ENCODE measurements at regions not wholly inside any gene's neighbourhood (a gene's known extent, or its start where the extent isn't known, plus 50 kb on each side); places are given as distances from the start of the nearest gene placed in this dataset.

DNA sequence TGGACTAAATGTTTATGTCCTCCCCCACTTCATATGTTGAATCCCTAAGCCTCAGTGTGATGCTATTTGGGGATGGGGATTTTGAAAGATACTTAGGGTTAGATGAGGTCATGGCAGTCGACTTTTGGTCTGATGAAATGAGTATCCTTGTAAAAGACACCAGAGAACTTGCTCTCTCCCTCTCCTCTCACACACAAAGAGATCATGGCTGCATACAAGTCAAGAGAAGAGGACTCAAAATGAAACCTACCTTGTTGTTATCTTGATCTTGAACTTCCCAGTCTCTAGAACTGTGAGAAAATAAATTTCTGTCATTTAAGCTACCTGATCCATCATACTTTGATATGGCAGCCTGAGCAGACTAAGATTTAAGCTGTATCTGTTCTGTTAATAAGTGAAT lies 144.0 kb upstream of the HAPLN1 start:
- no peak for TF ChIP-seq EZH2 (IDR thresholded peaks at IDR 0.05; ENCODE audit: insufficient read depth, poor library complexity, severe bottlenecking)
- TF ChIP-seq EZH2phosphoT487 (IDR thresholded peaks at IDR 0.05; ENCODE audit: insufficient read depth, low read depth) = no peak

Data from GM23248 (cell line).